EL (cell line): ENCODE measurements at regions not wholly inside any gene's neighbourhood (a gene's known extent, or its start where the extent isn't known, plus 50 kb on each side); places are given as distances from the start of the nearest gene placed in this dataset.
"Not testable (repeated sequence)": the region's sequence is repeated elsewhere in the genome, so short reads cannot be mapped to it uniquely, and the experiment has no call there.

Experiments used
- DNase-seq: peaks from one replicate; pipeline ENCODE4 v3.0.0-alpha.2; 2016

DNA sequence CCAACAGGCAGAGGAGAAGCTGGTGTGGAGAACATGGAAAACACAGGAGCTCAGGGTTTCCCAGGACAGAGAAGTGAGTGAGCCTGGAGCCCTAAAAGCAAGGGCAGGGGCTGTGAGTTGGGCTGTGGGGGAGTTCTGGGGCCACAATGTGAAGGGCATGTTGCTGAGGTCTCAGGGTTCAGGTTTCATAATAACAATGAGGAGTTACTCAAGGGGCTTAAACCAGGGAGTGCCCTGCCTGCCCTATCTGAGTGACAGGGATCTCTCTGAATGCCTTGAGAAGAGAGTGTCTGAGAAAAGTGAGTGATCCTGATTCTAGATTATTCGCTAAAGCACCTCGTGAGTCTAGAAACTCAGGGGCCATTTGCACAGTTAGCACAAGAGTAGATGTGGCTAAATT is 129.6 kb downstream of the VPREB1 start:
- no peak for DNase-seq

- DNase-seq, result no peak
Observed at GRCh38 chr22:22374579-22374978, 130.0 kb downstream of the VPREB1 start.

DNA sequence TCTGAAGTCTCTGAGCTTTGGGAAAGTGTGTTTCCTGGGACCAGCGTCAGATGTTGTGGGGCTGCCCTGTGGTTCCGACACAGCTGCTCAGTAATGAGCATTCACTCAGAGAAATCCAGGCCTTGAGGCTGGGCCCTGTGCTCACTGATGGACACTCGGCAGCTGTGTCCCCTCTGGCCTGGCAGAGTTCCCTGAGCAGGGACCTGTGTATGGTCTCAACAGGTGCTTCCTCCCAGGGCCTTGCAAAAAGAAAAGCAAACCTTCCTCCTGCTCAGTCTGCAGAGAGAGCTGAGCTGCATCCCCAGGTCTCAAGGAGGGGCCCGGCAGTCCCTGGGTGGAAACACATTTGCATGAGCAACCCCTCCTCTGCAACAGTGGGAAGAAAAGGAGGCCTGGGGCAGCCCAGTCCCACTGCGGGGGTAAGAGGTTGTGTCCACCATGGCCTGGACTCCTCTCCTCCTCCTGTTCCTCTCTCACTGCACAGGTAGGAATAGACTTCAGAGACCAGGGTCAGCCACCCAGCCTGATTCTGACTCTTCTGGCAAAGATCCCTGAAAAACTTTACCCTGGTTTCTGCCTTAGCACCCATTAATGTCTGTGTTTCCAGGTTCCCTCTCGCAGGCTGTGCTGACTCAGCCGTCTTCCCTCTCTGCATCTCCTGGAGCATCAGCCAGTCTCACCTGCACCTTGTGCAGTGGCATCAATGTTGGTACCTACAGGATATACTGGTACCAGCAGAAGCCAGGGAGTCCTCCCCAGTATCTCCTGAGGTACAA is 131.2 kb downstream of the VPREB1 start:
- DNase-seq, result no peak

GRCh38 chr22:22376352-22376706 is 131.7 kb downstream of the VPREB1 start:
- DNase-seq, result no peak

DNA sequence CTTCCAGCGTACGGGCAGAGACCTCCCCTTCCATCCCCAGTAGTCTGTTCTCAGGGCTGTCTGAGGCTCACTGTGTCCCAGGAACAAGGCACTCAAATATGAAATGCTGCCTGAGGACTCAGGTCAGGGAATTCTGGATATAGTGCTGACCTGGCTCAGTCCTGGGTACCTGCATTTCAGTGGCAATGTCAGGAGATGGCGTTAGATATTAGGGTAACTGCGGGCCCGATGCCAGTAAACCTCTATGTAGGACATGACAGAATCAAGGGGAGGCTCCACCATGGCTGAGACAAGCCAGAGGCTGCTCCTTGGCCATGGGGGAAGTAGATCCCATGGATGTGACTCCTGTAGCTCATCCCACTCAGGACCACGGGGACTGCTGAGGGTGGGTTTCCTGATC is 131.7 kb downstream of the ZNF280B start:
- DNase-seq, result not testable (repeated sequence)

- no peak for DNase-seq
Observed at GRCh38 chr22:22377335-22377734, 131.2 kb downstream of the ZNF280B start.

- no peak for DNase-seq
Observed at GRCh38 chr22:22378446-22379415, 129.8 kb downstream of the ZNF280B start.

GRCh38 chr22:22380098-22381030 is 128.2 kb downstream of the ZNF280B start:
- DNase-seq, result no peak

DNA sequence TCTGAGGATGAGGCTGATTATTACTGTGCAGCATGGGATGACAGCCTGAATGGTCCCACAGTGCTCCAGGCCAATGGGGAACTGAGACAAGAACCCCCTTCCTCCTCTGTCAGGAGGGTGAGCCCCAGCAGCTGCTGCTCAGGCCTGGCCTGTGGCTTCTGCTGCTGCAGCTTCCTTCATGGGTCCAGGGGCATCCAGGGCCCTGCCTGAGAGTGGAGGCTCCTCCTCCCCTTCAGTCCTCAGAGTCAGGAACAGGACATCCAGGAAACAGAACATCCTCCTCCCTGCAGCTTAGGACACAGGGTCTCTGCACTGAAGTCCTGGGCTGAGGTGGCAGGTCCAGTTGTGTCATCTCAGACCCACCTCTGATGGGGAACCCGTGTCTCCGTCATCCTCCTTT is 127.2 kb downstream of the ZNF280B start:
- not testable (repeated sequence) for DNase-seq

- DNase-seq, result no peak
Observed at GRCh38 chr22:22384267-22384666, 124.3 kb downstream of the ZNF280B start.

GRCh38 chr22:22384668-22385244 is 123.8 kb downstream of the ZNF280B start:
- no peak for DNase-seq

- DNase-seq, result no peak
Observed at GRCh38 chr22:22386602-22387385, 121.7 kb downstream of the ZNF280B start.

- DNase-seq, result no peak
Observed at GRCh38 chr22:22387386-22387736, 121.2 kb downstream of the ZNF280B start.

GRCh38 chr22:22388090-22388489 is 120.5 kb downstream of the ZNF280B start:
- DNase-seq, result no peak

GRCh38 chr22:22388494-22388893 is 120.0 kb downstream of the ZNF280B start:
- no peak for DNase-seq

DNA sequence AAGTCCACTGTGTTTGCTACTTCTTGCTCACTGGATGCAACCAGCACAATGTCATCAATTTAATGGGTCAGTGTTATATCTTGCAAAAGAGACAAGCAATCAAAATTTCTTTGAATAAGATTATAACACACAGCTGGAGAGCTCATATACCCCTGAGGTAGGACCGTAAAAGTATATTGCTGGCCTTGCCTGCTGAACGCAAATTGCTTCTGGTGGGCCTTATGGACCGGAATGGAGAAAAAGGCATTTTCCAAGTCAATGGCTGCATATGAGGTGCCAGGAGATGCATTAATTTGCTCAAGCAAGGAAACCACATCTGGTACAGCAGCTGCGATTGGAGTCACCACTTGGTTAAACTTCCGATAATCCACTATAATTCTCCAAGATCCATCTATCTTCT is 119.1 kb downstream of the ZNF280B start:
- DNase-seq, result no peak

DNA sequence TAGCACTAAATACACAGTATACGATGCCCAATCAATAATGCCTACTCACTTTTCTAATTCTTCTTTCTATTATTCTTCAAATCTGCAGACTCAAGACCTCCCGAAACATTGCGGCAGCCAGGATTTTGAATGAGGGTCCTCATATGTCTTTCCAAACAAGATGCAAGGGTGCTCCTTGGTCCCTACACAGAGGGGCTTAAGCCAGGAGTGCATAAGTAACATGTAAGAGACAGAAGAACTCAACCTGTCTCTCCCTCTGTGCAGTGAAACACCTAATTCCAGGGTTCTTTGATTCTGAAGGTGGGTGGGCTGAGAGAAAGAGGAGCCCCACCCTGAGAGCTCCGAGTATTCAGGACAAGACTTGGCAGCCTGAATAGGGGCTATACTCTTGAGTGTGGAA is 117.6 kb downstream of the ZNF280B start:
- no peak for DNase-seq

- DNase-seq, result no peak
Observed at GRCh38 chr22:22391543-22391942, 117.0 kb downstream of the ZNF280B start.

DNA sequence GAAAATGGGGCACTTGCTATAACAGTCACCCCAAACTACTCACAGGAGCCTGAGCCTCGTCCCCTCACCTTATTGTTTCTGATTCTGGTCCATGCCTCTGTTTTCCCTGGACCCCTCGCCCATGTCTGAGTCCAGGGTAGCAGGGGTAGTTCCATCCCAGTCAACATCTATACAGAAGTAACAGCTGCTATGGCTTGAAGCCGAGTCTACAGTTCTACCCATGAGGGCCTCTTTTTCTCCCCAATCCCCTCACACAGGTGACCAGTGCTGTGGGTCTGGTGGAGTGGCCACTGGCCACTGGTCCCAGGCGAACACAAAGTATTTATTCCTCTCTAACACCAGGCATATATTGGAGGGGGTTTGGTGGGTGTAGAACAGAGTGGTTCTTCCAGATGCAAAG is 116.4 kb downstream of the ZNF280B start:
- DNase-seq, result no peak

GRCh38 chr22:22394591-22394990 is 114.0 kb downstream of the ZNF280B start:
- DNase-seq, result no peak

DNA sequence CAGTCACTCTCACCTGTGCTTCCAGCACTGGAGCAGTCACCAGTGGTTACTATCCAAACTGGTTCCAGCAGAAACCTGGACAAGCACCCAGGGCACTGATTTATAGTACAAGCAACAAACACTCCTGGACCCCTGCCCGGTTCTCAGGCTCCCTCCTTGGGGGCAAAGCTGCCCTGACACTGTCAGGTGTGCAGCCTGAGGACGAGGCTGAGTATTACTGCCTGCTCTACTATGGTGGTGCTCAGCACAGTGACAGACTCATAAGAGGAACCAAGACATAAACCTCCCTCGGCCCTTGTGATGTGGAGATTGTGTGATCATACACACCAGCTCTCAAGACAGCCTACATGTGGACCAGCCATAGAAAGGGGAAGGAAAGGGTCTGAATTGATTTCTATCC is 113.3 kb downstream of the ZNF280B start:
- no peak for DNase-seq
